Thymus (tissue), 11 donors: ENCODE measurements at regions not wholly inside any gene's neighbourhood (a gene's known extent, or its start where the extent isn't known, plus 50 kb on each side); places are given as distances from the start of the nearest gene placed in this dataset.

ENCODE experiments used
- DNase-seq, 9 donors: peaks; one replicate each; pipeline ENCODE4 v3.0.0-alpha.2; 2013; ENCODE audit warnings: low spot score in 9 of 9, low read depth in 6 of 9, missing footprints in 1 of 9
- H3K27ac ChIP-seq, 2 donors: one replicate each; pipeline ENCODE4 v1.5.1; 2013; ENCODE audit warnings: control low read depth in 1 of 2, low read depth in 1 of 2, low read length in 1 of 2, mild to moderate bottlenecking in 1 of 2, moderate library complexity in 1 of 2
- H3K27me3 ChIP-seq, 2 donors: one replicate each; pipeline ENCODE4 v1.5.1; 2013; ENCODE audit warnings: low read length in 1 of 2; ENCODE audit not compliant: control insufficient read depth in 2 of 2, insufficient read depth in 1 of 2
- H3K36me3 ChIP-seq, 2 donors: one replicate each; pipeline ENCODE4 v1.5.1; 2013; ENCODE audit warnings: low read length in 1 of 2, mild to moderate bottlenecking in 1 of 2, moderate library complexity in 1 of 2; ENCODE audit not compliant: control insufficient read depth in 2 of 2, insufficient read depth in 2 of 2
- H3K4me1 ChIP-seq, 2 donors: one replicate each; pipeline ENCODE4 v1.5.1; 2013; ENCODE audit warnings: low read length in 2 of 2; ENCODE audit not compliant: control insufficient read depth in 2 of 2, insufficient read depth in 2 of 2
- H3K4me3 ChIP-seq, 2 donors: one replicate each; pipeline ENCODE4 v1.5.1; 2013; ENCODE audit warnings: low read length in 2 of 2, control low read depth in 1 of 2, mild to moderate bottlenecking in 1 of 2
- H3K9me3 ChIP-seq, 2 donors: one replicate each; pipeline ENCODE4 v1.5.1; 2013; ENCODE audit warnings: low read length in 1 of 2, mild to moderate bottlenecking in 1 of 2; ENCODE audit not compliant: control insufficient read depth in 2 of 2, insufficient read depth in 1 of 2
- WGBS: extraction: QIAGEN DNeasy Blood & Tissue Kit; methylation state at CpG from one replicate; pipeline ENCODE4 v1.1.7; 2013; 5-methylcytosine and 5-hydroxymethylcytosine counted together
- donor health status: healthy.

DNA sequence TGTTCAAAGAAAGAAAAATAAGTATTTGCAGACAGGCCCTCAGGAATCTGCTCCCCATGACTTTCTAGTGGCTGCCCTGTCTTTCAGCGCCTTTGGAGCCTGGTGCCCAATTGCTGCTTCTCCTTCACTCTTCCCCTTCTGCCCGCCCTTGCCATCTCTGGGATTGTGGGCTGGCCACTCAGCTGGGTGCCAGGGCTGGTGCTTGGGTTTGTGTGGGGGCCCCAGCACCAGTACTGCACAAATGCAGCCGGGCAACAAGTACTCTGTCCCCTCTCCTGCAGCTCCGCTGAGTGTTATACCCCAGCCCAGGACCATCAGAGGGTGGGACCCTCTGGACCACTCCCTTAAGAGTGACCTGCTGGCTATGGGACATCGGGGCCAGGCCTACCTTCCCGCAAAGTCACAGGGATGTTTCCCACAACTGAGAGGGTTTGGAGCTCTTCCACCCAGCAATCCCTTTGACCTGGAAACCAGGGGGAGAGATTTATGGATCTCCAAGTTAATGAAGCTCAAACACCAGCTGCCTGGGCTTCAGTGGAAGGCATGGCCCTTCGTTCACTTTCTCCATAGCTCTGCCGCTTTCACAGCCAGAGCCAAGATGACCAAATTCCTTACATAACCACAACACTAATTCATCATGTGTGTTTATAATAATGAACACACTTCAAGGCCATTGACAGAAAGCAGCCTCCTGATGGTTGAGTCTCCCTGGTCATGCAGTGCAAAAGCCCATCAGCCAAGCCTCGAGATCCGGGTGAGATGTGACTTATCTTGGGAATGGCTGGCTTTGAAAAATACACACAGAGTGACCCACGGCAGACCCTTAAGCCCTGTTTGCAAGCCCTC lies 313.9 kb upstream of the ZNF32 start:
- DNase-seq, result no peak
- Histone ChIP-seq H3K4me3 (no peak overlapping the region), H3K4me1 (peaks cover 0 to 5% of the 10 kb centered on the region in 2 donors), H3K27me3 (peaks cover 0 to 23% of the 10 kb centered on the region in 2 donors), H3K27ac (no peak overlapping the region), H3K36me3 (no peaks in the 10 kb centered on the region), H3K9me3 (no peaks in the 10 kb centered on the region)
- WGBS, result 95% methylated on average over 11 of the region's 11 CpGs

GRCh38 chr10:43961523-43962345 lies 313.1 kb upstream of the ZNF32 start:
- Histone ChIP-seq H3K4me1 (peaks cover 0 to 5% of the 10 kb centered on the region in 2 donors), H3K27me3 (peaks cover 0 to 23% of the 10 kb centered on the region in 2 donors), H3K27ac (no peak overlapping the region), H3K36me3 (no peaks in the 10 kb centered on the region), H3K9me3 (no peaks in the 10 kb centered on the region), H3K4me3 (no peak overlapping the region)
- 90% methylated on average over 15 of the region's 15 CpGs for WGBS
- no peak for DNase-seq

DNA sequence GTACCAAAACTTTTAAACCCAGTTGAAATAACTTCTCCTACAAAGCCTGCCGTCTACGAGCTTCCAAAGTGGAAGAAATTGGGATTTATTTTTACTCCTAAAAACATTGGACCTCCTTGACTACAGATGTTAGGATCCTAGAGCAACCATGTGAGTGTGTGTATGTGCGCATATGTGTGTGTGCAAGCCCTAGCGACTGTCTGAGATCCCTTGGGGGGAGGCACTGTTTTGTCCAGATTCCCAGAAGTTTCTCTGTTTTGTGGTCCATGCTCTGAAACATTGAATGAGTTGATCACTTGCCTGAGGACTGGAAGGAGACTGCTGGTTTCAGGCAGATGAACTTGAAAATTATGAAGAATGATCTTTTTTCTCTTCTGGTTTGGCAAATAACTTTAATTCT lies 312.3 kb upstream of the ZNF32 start:
- no peak for DNase-seq
- Histone ChIP-seq H3K9me3 (no peaks in the 10 kb centered on the region), H3K4me1 (peaks cover 0 to 5% of the 10 kb centered on the region in 2 donors), H3K4me3 (no peak overlapping the region), H3K27ac (no peak overlapping the region), H3K36me3 (no peaks in the 10 kb centered on the region), H3K27me3 (peaks cover 0 to 21% of the 10 kb centered on the region in 2 donors)
- WGBS, result 84% methylated on average over 4 of the region's 4 CpGs

DNA sequence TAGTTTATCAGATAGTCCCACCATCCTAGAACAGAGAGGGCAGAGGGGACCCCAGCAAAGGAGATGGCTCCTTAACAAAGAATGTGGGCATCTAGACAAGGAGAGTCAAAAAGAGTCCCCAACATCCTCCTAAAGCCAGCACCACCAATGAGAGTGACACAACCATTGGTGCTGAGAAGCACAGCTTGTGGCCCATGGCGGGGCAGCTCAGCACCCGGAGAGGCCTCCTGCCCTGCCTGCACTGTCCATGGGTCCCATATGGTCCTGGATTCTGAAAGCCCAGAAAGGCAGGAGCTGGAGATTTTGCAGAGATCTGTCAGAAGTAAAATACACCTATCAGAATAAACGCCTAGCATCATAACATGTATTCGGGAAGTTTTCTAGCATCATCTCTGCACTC lies 311.8 kb upstream of the ZNF32 start:
- DNase-seq, result no peak
- peaks cover 0 to 5% of the 10 kb centered on the region in 2 donors for H3K4me1 ChIP-seq
- no peak overlapping the region for H3K27ac ChIP-seq
- no peaks in the 10 kb centered on the region for H3K9me3 ChIP-seq
- H3K27me3 ChIP-seq, result peaks cover 0 to 17% of the 10 kb centered on the region in 2 donors
- 98% methylated on average over 4 of the region's 4 CpGs for WGBS
- no peak overlapping the region for H3K4me3 ChIP-seq
- no peaks in the 10 kb centered on the region for H3K36me3 ChIP-seq

- H3K27ac ChIP-seq, result no peak overlapping the region
- no peaks in the 10 kb centered on the region for H3K9me3 ChIP-seq
- H3K4me1 ChIP-seq, result peaks cover 0 to 1% of the 10 kb centered on the region in 2 donors
- WGBS, result 94% methylated on average over 2 of the region's 2 CpGs
- peaks cover 0 to 14% of the 10 kb centered on the region in 2 donors for H3K27me3 ChIP-seq
- no peaks in the 10 kb centered on the region for H3K36me3 ChIP-seq
- no peak for DNase-seq
- no peak overlapping the region for H3K4me3 ChIP-seq
Measured at GRCh38 chr10:43960135-43960415, 311.4 kb upstream of the ZNF32 start.

- Histone ChIP-seq H3K4me1 (no peaks in the 10 kb centered on the region), H3K9me3 (no peaks in the 10 kb centered on the region), H3K4me3 (no peak overlapping the region), H3K36me3 (no peaks in the 10 kb centered on the region), H3K27ac (no peak overlapping the region), H3K27me3 (peaks cover 0 to 12% of the 10 kb centered on the region in 2 donors)
- WGBS, result 89% methylated on average over 11 of the region's 11 CpGs
- no peak for DNase-seq
Measured at GRCh38 chr10:43959364-43960134, 310.9 kb upstream of the ZNF32 start.

- Histone ChIP-seq H3K27me3 (peaks cover 0 to 6% of the 10 kb centered on the region in 2 donors), H3K36me3 (no peaks in the 10 kb centered on the region), H3K4me1 (no peaks in the 10 kb centered on the region), H3K4me3 (no peak overlapping the region), H3K9me3 (no peaks in the 10 kb centered on the region), H3K27ac (no peak overlapping the region)
- WGBS, result 93% methylated on average over 6 of the region's 6 CpGs
- no peak for DNase-seq
Measured at GRCh38 chr10:43958964-43959363, 310.3 kb upstream of the ZNF32 start.

GRCh38 chr10:43958071-43958432 lies 309.4 kb upstream of the ZNF32 start:
- no peaks in the 10 kb centered on the region for H3K27me3 ChIP-seq
- no peaks in the 10 kb centered on the region for H3K4me1 ChIP-seq
- no peak for DNase-seq
- no peak overlapping the region for H3K27ac ChIP-seq
- no peak overlapping the region for H3K4me3 ChIP-seq
- H3K9me3 ChIP-seq, result no peaks in the 10 kb centered on the region
- WGBS, result 98% methylated on average over 6 of the region's 6 CpGs
- H3K36me3 ChIP-seq, result no peaks in the 10 kb centered on the region
